ENCODE measurements at regions not wholly inside any gene's neighbourhood (a gene's known extent, or its start where the extent isn't known, plus 50 kb on each side); places are given as distances from the start of the nearest gene placed in this dataset.

DNA sequence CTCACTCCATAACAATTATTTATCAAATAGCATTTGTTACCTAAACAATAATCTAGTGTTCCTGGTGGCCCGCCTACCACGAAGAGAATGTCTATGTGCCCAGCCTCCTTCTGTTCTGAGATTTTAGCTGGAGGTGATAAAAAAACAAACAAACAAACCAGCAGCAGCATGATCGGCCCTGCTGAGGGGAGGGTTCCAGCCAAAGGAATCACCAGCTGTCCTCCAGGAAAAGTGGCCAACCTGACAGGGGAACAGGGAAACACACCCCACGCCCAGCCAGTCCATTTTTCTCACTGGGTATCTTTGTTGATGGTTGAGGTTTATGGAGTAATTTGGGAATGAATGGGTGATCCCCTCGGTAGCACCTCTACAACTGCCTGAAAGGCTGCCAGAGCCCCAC is 203.0 kb upstream of the DYNLRB2 start:
- TF ChIP-seq, protein P1, sequence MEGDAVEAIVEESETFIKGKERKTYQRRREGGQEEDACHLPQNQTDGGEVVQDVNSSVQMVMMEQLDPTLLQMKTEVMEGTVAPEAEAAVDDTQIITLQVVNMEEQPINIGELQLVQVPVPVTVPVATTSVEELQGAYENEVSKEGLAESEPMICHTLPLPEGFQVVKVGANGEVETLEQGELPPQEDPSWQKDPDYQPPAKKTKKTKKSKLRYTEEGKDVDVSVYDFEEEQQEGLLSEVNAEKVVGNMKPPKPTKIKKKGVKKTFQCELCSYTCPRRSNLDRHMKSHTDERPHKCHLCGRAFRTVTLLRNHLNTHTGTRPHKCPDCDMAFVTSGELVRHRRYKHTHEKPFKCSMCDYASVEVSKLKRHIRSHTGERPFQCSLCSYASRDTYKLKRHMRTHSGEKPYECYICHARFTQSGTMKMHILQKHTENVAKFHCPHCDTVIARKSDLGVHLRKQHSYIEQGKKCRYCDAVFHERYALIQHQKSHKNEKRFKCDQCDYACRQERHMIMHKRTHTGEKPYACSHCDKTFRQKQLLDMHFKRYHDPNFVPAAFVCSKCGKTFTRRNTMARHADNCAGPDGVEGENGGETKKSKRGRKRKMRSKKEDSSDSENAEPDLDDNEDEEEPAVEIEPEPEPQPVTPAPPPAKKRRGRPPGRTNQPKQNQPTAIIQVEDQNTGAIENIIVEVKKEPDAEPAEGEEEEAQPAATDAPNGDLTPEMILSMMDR (IDR thresholded peaks at IDR 0.05; ENCODE audit: partially characterized antibody, unreplicated experiment) = no peak
- no peaks in the 10 kb centered on the region for H3K27me3 Mint-ChIP-seq (ENCODE audit: unreplicated experiment)
- no peak overlapping the region for H3K27ac Mint-ChIP-seq (ENCODE audit: unreplicated experiment)
- peaks cover 5% of the 10 kb centered on the region for H3K4me1 Mint-ChIP-seq (ENCODE audit: low read depth, unreplicated experiment)
- no peak for DNase-seq
- no peak overlapping the region for H3K4me3 Mint-ChIP-seq (ENCODE audit: unreplicated experiment)
- H3K36me3 Mint-ChIP-seq (ENCODE audit: unreplicated experiment) = no peaks in the 10 kb centered on the region
- no peaks in the 10 kb centered on the region for H3K9me3 Mint-ChIP-seq (ENCODE audit: unreplicated experiment)

DNA sequence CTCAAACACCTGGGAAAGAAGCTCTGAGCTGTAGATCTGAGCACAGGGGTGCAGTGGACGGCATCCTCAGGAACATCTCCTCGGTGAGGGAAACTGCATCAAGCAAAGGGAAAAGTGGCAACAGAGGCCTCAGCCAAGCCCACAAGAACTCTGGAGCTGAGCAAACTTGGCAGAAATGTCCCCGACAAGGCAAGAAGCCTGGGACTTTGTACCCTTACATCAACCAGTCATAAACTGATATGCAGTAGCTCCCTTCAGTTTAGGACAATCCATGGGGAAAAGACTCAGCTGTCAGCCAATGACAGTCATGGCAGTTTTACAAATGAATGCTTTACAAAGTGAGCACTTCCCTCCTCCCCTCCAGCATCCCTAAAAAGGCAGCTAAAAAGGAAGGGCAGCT is 210.0 kb upstream of the DYNLRB2 start:
- H3K4me1 Mint-ChIP-seq (ENCODE audit: low read depth, unreplicated experiment) = no peaks in the 10 kb centered on the region
- TF ChIP-seq, protein P1 (IDR thresholded peaks at IDR 0.05; ENCODE audit: partially characterized antibody, unreplicated experiment) = no peak
- H3K9me3 Mint-ChIP-seq (ENCODE audit: unreplicated experiment) = no peaks in the 10 kb centered on the region
- no peaks in the 10 kb centered on the region for H3K36me3 Mint-ChIP-seq (ENCODE audit: unreplicated experiment)
- H3K4me3 Mint-ChIP-seq (ENCODE audit: unreplicated experiment) = no peak overlapping the region
- H3K27me3 Mint-ChIP-seq (ENCODE audit: unreplicated experiment) = no peaks in the 10 kb centered on the region
- no peak overlapping the region for H3K27ac Mint-ChIP-seq (ENCODE audit: unreplicated experiment)
- DNase-seq = no peak

DNA sequence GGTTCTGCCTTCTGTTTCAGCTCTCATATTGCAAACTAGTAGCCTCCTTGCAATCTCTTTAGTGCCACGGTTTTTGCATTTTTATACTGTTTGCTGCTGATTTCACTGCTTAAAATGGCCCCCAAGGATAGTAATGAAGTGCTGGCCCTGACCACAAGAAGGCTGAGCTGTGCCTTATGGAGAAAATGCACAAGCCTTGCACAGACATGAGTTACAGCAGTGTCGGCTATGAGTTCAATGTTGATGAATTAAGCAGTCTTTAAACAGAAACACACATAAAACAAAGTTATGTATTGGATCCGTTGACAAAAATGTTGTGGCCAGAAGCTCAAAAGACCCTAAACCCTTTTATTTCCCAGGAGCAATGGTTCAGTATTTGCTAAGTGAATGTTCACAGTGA is 210.6 kb upstream of the DYNLRB2 start:
- TF ChIP-seq, protein P1 (IDR thresholded peaks at IDR 0.05; ENCODE audit: partially characterized antibody, unreplicated experiment) = no peak
- H3K4me1 Mint-ChIP-seq (ENCODE audit: low read depth, unreplicated experiment) = no peaks in the 10 kb centered on the region
- H3K27ac Mint-ChIP-seq (ENCODE audit: unreplicated experiment) = no peak overlapping the region
- H3K9me3 Mint-ChIP-seq (ENCODE audit: unreplicated experiment) = no peaks in the 10 kb centered on the region
- H3K27me3 Mint-ChIP-seq (ENCODE audit: unreplicated experiment) = no peaks in the 10 kb centered on the region
- no peak overlapping the region for H3K4me3 Mint-ChIP-seq (ENCODE audit: unreplicated experiment)
- DNase-seq = no peak
- H3K36me3 Mint-ChIP-seq (ENCODE audit: unreplicated experiment) = no peaks in the 10 kb centered on the region

DNA sequence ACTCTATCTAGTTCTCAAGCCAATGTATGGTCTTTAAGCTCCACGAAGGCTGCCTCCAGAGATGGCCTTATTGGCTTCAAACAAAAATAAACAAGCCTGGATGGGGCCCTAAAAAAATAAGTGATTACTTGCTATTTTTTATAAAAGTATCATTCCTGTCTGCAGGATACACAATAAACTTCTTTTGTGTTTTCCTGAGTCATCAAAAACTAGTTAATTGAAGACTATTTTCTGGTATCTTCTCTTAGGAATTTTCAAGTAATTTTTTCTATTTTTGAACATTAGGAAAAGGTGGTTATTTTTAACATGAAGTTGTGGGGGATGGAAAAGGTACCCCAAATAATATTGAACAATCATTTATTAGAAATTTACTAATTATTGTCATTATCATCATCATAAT is 213.1 kb upstream of the DYNLRB2 start:
- H3K36me3 Mint-ChIP-seq (ENCODE audit: unreplicated experiment) = no peaks in the 10 kb centered on the region
- H3K4me3 Mint-ChIP-seq (ENCODE audit: unreplicated experiment) = no peak overlapping the region
- no peaks in the 10 kb centered on the region for H3K27me3 Mint-ChIP-seq (ENCODE audit: unreplicated experiment)
- no peak for DNase-seq
- H3K27ac Mint-ChIP-seq (ENCODE audit: unreplicated experiment) = no peak overlapping the region
- H3K4me1 Mint-ChIP-seq (ENCODE audit: low read depth, unreplicated experiment) = no peaks in the 10 kb centered on the region
- TF ChIP-seq, protein P1 (IDR thresholded peaks at IDR 0.05; ENCODE audit: partially characterized antibody, unreplicated experiment) = no peak
- no peaks in the 10 kb centered on the region for H3K9me3 Mint-ChIP-seq (ENCODE audit: unreplicated experiment)

DNA sequence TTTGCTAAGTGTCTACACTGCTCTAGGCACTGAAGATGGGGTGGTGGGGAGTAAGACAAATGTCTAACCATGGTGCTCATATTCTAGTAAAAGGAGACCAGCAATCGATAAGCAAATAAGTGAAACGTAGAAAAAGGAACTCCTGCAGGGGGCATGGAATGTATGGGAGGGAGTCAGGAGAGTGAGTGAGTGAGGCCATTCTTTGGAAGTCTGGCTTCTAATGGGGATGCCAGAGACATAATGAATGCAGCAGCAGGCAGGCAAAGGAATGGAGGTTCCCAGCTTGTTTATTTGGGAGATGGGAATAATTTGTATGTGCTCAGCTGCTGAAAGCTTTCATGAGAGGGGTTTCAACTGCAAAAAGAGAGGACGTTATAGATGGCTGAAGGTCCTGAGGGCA is 216.4 kb upstream of the DYNLRB2 start:
- DNase-seq = no peak
- no peaks in the 10 kb centered on the region for H3K9me3 Mint-ChIP-seq (ENCODE audit: unreplicated experiment)
- no peak overlapping the region for H3K27ac Mint-ChIP-seq (ENCODE audit: unreplicated experiment)
- TF ChIP-seq, protein P1 (IDR thresholded peaks at IDR 0.05; ENCODE audit: partially characterized antibody, unreplicated experiment) = no peak
- no peaks in the 10 kb centered on the region for H3K36me3 Mint-ChIP-seq (ENCODE audit: unreplicated experiment)
- no peak overlapping the region for H3K4me3 Mint-ChIP-seq (ENCODE audit: unreplicated experiment)
- H3K4me1 Mint-ChIP-seq (ENCODE audit: low read depth, unreplicated experiment) = no peaks in the 10 kb centered on the region
- no peaks in the 10 kb centered on the region for H3K27me3 Mint-ChIP-seq (ENCODE audit: unreplicated experiment)

Measured in glutamatergic neuron (in vitro differentiated cells).